ENCODE measurements at regions not wholly inside any gene's neighbourhood (a gene's known extent, or its start where the extent isn't known, plus 50 kb on each side); places are given as distances from the start of the nearest gene placed in this dataset.

- H3K36me3 ChIP-seq, result no peaks in the 10 kb centered on the region
- no peak for ATAC-seq
- H3K27me3 ChIP-seq, result no peaks in the 10 kb centered on the region
- H3K4me3 ChIP-seq, result no peak overlapping the region
- no peak for TF ChIP-seq CTCF (IDR thresholded peaks at IDR 0.05)
- no peak overlapping the region for H3K27ac ChIP-seq
- FAIRE-seq, result no peak
- H3K4me1 ChIP-seq, result peaks cover 0 to 4% (median 4%) of the 10 kb centered on the region in 3 donors
- intact Hi-C loops (cut with DNase I), result no loop called here
- 67% methylated on average over 1 of the region's 1 CpG for WGBS, 2 donors
- DNase-seq, result no peak
- no peaks in the 10 kb centered on the region for H3K9me3 ChIP-seq
These were observed 122.2 kb downstream of the UNC5CL start for GRCh38 chr6:40916845-40917244.

GRCh38 chr6:40915165-40915564, 123.9 kb downstream of the UNC5CL start:
- H3K27me3 ChIP-seq, result no peaks in the 10 kb centered on the region
- no peak for FAIRE-seq
- intact Hi-C loops (cut with DNase I), result no loop called here

GRCh38 chr6:40914005-40914404, 125.0 kb downstream of the UNC5CL start:
- WGBS, 2 donors, result 92 to 95% methylated on average over 6 of the region's 6 CpGs
- intact Hi-C loops (cut with DNase I), result no loop called here
- peaks cover 0 to 7% (median 4%) of the 10 kb centered on the region in 3 donors for H3K4me1 ChIP-seq
- FAIRE-seq (no peak), DNase-seq (no peak), ATAC-seq (no peak)
- H3K27ac ChIP-seq, result no peak overlapping the region
- H3K27me3 ChIP-seq, result no peaks in the 10 kb centered on the region
- no peak for TF ChIP-seq CTCF (IDR thresholded peaks at IDR 0.05)
- H3K9me3 ChIP-seq, result no peaks in the 10 kb centered on the region
- H3K4me3 ChIP-seq, result no peak overlapping the region
- H3K36me3 ChIP-seq, result no peaks in the 10 kb centered on the region

More at GRCh38 chr6:40915165-40915564, 123.9 kb downstream of the UNC5CL start:
- no peak for DNase-seq
- Histone ChIP-seq H3K9me3 (no peaks in the 10 kb centered on the region), H3K4me3 (no peak overlapping the region), H3K27ac (no peak overlapping the region), H3K36me3 (no peaks in the 10 kb centered on the region), H3K4me1 (peaks cover 0 to 7% (median 4%) of the 10 kb centered on the region in 3 donors)
- no peak for ATAC-seq
- no peak for TF ChIP-seq CTCF (IDR thresholded peaks at IDR 0.05)

- ATAC-seq, result peak; percentile 92 to 98 (median 98)
- whole genome bisulfite sequencing, 2 donors, result 34 to 37% methylated on average over 9 of the region's 9 CpGs
- Histone ChIP-seq H3K27ac (peak overlapping the region; percentile 56 to 76 (median 66)), H3K27me3 (no peaks in the 10 kb centered on the region), H3K9me3 (no peaks in the 10 kb centered on the region), H3K36me3 (no peaks in the 10 kb centered on the region), H3K4me3 (no peak overlapping the region), H3K4me1 (peaks cover 0 to 7% (median 4%) of the 10 kb centered on the region in 3 donors)
- intact Hi-C loops (cut with DNase I), result no loop called here
- no peak for FAIRE-seq
- peak in 5 of 6 donors; percentile 62 to 74 (median 71) for DNase-seq
- TF ChIP-seq CTCF (IDR thresholded peaks at IDR 0.05), result peak; percentile 24 to 59 (median 40)
These were observed 126.7 kb downstream of the UNC5CL start for GRCh38 chr6:40912158-40912946.

- Histone ChIP-seq H3K27me3 (no peaks in the 10 kb centered on the region), H3K4me1 (peaks cover 0 to 7% (median 4%) of the 10 kb centered on the region in 3 donors), H3K9me3 (no peaks in the 10 kb centered on the region), H3K4me3 (no peak overlapping the region), H3K36me3 (no peaks in the 10 kb centered on the region), H3K27ac (no peak overlapping the region)
- DNase-seq (no peak), FAIRE-seq (no peak), ATAC-seq (no peak)
- TF ChIP-seq CTCF (IDR thresholded peaks at IDR 0.05), result no peak
- intact Hi-C loops (cut with DNase I), result no loop called here
- WGBS, 2 donors, result 95 to 98% methylated on average over 2 of the region's 2 CpGs
These were observed 128.6 kb downstream of the UNC5CL start for GRCh38 chr6:40910260-40910893.

All from pancreas (tissue), 10 donors.